ENCODE measurements at regions not wholly inside any gene's neighbourhood (a gene's known extent, or its start where the extent isn't known, plus 50 kb on each side); places are given as distances from the start of the nearest gene placed in this dataset.

- H3K36me3 Mint-ChIP-seq (ENCODE audit: insufficient read depth, unreplicated experiment): no peaks in the 10 kb centered on the region
- intact Hi-C loops (cut with micrococcal nuclease): no loop called here
- no peak for TF ChIP-seq CTCF (IDR thresholded peaks at IDR 0.05; ENCODE audit: unreplicated experiment)
- ChIA-PET CTCF (interaction anchor here (0.6 kb wide), 2 partner anchors 127 to 239 kb away, joined by 3 read pairs; no protein-coding TSS in a partner anchor), POLR2A (interaction anchor here (1.6 kb wide), 1 partner anchor 13 kb away, joined by 3 read pairs; no protein-coding TSS in a partner anchor)
- no TSS peak for BruUV-seq (replicated peaks)
- no peak for DNase-seq (ENCODE audit: unreplicated experiment)
- no peaks in the 10 kb centered on the region for H3K9me3 Mint-ChIP-seq (ENCODE audit: unreplicated experiment)
- no peaks in the 10 kb centered on the region for H3K4me1 Mint-ChIP-seq (ENCODE audit: insufficient read depth, unreplicated experiment)
- H3K27me3 Mint-ChIP-seq (ENCODE audit: insufficient read depth, unreplicated experiment): no peaks in the 10 kb centered on the region
- no peak overlapping the region for H3K4me3 Mint-ChIP-seq (ENCODE audit: unreplicated experiment)
- no peak overlapping the region for H3K27ac Mint-ChIP-seq (ENCODE audit: low read depth, unreplicated experiment)
Measured at GRCh38 chr3:72476139-72476483, 372.1 kb downstream of the SHQ1 start.

- H3K27ac Mint-ChIP-seq (ENCODE audit: low read depth, unreplicated experiment): no peak overlapping the region
- H3K9me3 Mint-ChIP-seq (ENCODE audit: unreplicated experiment): no peaks in the 10 kb centered on the region
- TF ChIP-seq CTCF (IDR thresholded peaks at IDR 0.05; ENCODE audit: unreplicated experiment): no peak
- no TSS peak for BruUV-seq (replicated peaks)
- intact Hi-C loops (cut with micrococcal nuclease): no loop called here
- no peaks in the 10 kb centered on the region for H3K4me1 Mint-ChIP-seq (ENCODE audit: insufficient read depth, unreplicated experiment)
- no peaks in the 10 kb centered on the region for H3K27me3 Mint-ChIP-seq (ENCODE audit: insufficient read depth, unreplicated experiment)
- CTCF ChIA-PET: interaction anchor here (0.6 kb wide), 1 partner anchor 240 kb away, joined by 3 read pairs; no protein-coding TSS in a partner anchor
- POLR2A ChIA-PET: interaction anchor here (1.6 kb wide), 1 partner anchor 13 kb away, joined by 3 read pairs; no protein-coding TSS in a partner anchor
- H3K4me3 Mint-ChIP-seq (ENCODE audit: unreplicated experiment): no peak overlapping the region
- no peaks in the 10 kb centered on the region for H3K36me3 Mint-ChIP-seq (ENCODE audit: insufficient read depth, unreplicated experiment)
- DNase-seq (ENCODE audit: unreplicated experiment): no peak
Measured at GRCh38 chr3:72475258-72476138, 372.7 kb downstream of the SHQ1 start.

- H3K9me3 Mint-ChIP-seq (ENCODE audit: unreplicated experiment): no peaks in the 10 kb centered on the region
- no peak for TF ChIP-seq CTCF (IDR thresholded peaks at IDR 0.05; ENCODE audit: unreplicated experiment)
- DNase-seq (ENCODE audit: unreplicated experiment): no peak
- H3K4me3 Mint-ChIP-seq (ENCODE audit: unreplicated experiment): no peak overlapping the region
- BruUV-seq (replicated peaks): no TSS peak
- H3K27ac Mint-ChIP-seq (ENCODE audit: low read depth, unreplicated experiment): no peak overlapping the region
- intact Hi-C loops (cut with micrococcal nuclease): no loop called here
- H3K4me1 Mint-ChIP-seq (ENCODE audit: insufficient read depth, unreplicated experiment): no peaks in the 10 kb centered on the region
- no peaks in the 10 kb centered on the region for H3K27me3 Mint-ChIP-seq (ENCODE audit: insufficient read depth, unreplicated experiment)
- no peaks in the 10 kb centered on the region for H3K36me3 Mint-ChIP-seq (ENCODE audit: insufficient read depth, unreplicated experiment)
- ChIA-PET POLR2A (interaction anchor here (1.6 kb wide), 1 partner anchor 12 kb away, joined by 3 read pairs; no protein-coding TSS in a partner anchor), CTCF (no interaction called here)
Measured at GRCh38 chr3:72474775-72475174, 373.5 kb downstream of the SHQ1 start.

- Mint-ChIP-seq H3K27me3 (ENCODE audit: insufficient read depth, unreplicated experiment) (no peaks in the 10 kb centered on the region), H3K4me1 (ENCODE audit: insufficient read depth, unreplicated experiment) (no peaks in the 10 kb centered on the region), H3K9me3 (ENCODE audit: unreplicated experiment) (no peaks in the 10 kb centered on the region), H3K4me3 (ENCODE audit: unreplicated experiment) (no peak overlapping the region), H3K36me3 (ENCODE audit: insufficient read depth, unreplicated experiment) (no peaks in the 10 kb centered on the region), H3K27ac (ENCODE audit: low read depth, unreplicated experiment) (no peak overlapping the region)
- POLR2A ChIA-PET: interaction anchor here (0.6 kb wide), 1 partner anchor 86 kb away, joined by 3 read pairs; no protein-coding TSS in a partner anchor
- no TSS peak for BruUV-seq (replicated peaks)
- DNase-seq (ENCODE audit: unreplicated experiment): no peak
- CTCF ChIA-PET: interaction anchor here (0.6 kb wide), 1 partner anchor 514 kb away, joined by 3 read pairs; no protein-coding TSS in a partner anchor
- intact Hi-C loops (cut with micrococcal nuclease): no loop called here
- no peak for TF ChIP-seq CTCF (IDR thresholded peaks at IDR 0.05; ENCODE audit: unreplicated experiment)
Measured at GRCh38 chr3:72473156-72473555, 375.1 kb downstream of the SHQ1 start.

All from MCF 10A (cell line).